Activated T-helper 2 cell treated with anti-CD3 and anti-CD28 coated beads, Interferon-gamma antibody, Interleukin-2, Interleukin-4, amounts not matched to agents 10 μg/mL and 5 μg/mL and 100 μg/mL, durations not matched to agents 14 hours and 24 hours and 36 hours (primary cell): ENCODE measurements at regions not wholly inside any gene's neighbourhood (a gene's known extent, or its start where the extent isn't known, plus 50 kb on each side); places are given as distances from the start of the nearest gene placed in this dataset.

Source experiments
- DNase-seq: peaks from one replicate; pipeline ENCODE4 v3.0.0; 2021; ENCODE audit warnings: low spot score
- H3K27ac Mint-ChIP-seq: one replicate; pipeline ENCODE4 v1.8.0; 2021; ENCODE audit warnings: mixed read lengths
- H3K27me3 Mint-ChIP-seq: one replicate; pipeline ENCODE4 v1.8.0; 2021; ENCODE audit warnings: low read depth, mixed read lengths
- H3K36me3 Mint-ChIP-seq: one replicate; pipeline ENCODE4 v1.8.0; 2021; ENCODE audit warnings: low read depth, mixed read lengths
- H3K4me1 Mint-ChIP-seq: one replicate; pipeline ENCODE4 v1.8.0; 2021; ENCODE audit warnings: low read depth, mixed read lengths
- H3K4me3 Mint-ChIP-seq: one replicate; pipeline ENCODE4 v1.8.0; 2021; ENCODE audit warnings: low read depth, mild to moderate bottlenecking, moderate library complexity, mixed read lengths
- H3K9me3 Mint-ChIP-seq: one replicate; pipeline ENCODE4 v1.8.0; 2021; ENCODE audit warnings: mixed read lengths
- intact Hi-C: fragments of 100-400 bp; cut with micrococcal nuclease; formaldehyde crosslinking; loops from one replicate; pipeline ENCODE4 v1.15.1; 2023

DNA sequence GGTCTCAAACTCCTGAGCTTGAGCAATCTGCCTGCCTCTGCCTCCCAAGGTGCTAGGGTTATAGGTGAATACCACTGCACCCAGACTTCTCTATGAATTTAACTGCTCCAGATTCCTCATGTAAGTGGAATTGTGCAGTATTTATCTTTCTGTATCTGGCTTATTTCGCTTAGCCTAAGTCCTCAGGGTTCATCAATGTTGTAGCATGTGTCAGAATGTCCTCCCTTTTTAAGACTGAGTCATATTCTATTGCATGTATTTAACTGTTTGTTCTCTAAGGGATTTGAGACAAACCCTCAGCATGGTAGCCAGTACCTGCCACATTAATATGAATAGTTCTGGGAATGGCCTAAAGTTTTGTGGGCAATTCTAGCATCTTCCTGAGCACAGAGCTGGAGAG lies 53.9 kb upstream of the TUT7 start:
- no peak for DNase-seq
- H3K4me1 Mint-ChIP-seq: peaks cover 6% of the 10 kb centered on the region
- no peaks in the 10 kb centered on the region for H3K9me3 Mint-ChIP-seq
- no peak overlapping the region for H3K27ac Mint-ChIP-seq
- peaks cover 6% of the 10 kb centered on the region for H3K27me3 Mint-ChIP-seq
- no peaks in the 10 kb centered on the region for H3K36me3 Mint-ChIP-seq
- intact Hi-C loops: no loop called here
- no peak overlapping the region for H3K4me3 Mint-ChIP-seq

DNA sequence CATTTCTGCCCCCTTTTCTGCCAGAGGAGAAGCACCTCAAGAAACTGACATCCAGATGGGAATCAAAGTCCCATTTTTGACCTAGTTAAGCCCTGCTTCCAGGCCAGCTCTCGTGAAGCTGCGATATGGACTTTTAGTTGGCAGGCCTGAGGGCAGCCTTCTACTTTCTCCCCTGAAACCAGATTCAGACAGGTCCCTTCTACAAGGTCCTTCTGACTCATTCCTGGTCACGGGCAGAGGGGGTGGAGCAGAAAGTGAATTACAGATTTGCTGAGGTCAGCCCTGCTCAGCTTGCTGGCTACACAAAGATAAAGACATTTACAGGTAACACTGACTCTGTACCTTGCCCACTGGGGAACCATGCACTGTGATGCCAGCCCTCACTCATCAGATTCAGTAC lies 52.8 kb upstream of the TUT7 start:
- intact Hi-C loops: no loop called here
- Mint-ChIP-seq H3K4me1 (peaks cover 9% of the 10 kb centered on the region), H3K27me3 (peaks cover 8% of the 10 kb centered on the region), H3K4me3 (no peak overlapping the region), H3K27ac (no peak overlapping the region), H3K9me3 (no peaks in the 10 kb centered on the region), H3K36me3 (no peaks in the 10 kb centered on the region)
- no peak for DNase-seq

DNA sequence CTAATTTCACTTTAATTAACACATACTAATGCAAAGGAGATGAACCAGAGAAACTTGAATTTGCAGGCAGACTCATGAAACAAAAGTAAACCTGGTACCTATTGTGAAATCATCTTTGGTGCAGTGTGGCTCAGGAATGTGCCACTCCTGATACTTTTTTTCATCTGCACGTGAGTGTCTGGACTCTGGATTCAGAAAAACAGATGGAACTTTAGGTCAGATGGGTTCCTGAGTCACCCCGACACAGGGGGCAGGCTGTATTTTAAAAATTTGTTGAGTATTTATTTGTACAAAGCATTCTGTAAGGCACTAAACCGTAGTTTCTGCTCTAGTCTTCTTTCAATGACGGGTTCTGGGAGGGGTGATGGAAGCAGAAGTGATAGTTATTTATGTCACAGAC lies 52.2 kb upstream of the TUT7 start:
- H3K4me3 Mint-ChIP-seq: no peak overlapping the region

DNA sequence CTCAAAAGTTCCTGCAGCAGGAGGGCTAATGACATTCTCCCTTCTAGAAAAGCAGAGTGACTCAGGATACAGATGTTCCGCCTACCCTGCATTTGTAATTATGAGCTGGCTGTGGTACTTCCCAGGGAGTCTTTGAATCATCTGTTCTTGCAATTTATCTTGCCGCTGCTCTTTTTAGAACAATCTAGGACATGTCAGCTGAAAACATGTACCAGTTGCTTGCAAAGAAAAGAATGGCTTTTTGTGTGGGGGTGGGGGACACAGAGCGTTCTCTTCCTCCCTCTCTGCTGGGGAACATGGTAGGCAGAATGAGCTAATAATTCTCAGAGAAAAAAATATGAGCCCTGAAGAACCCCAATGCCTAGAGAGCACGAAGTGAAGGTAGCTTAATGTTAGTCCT lies 51.7 kb upstream of the TUT7 start:
- intact Hi-C loops: no loop called here
- peak overlapping the region; percentile 31 for H3K27ac Mint-ChIP-seq

More for the DNA sequence above, 52.2 kb upstream of the TUT7 start:
- no peak for DNase-seq
- intact Hi-C loops: no loop called here
- no peaks in the 10 kb centered on the region for H3K9me3 Mint-ChIP-seq
- peaks cover 8% of the 10 kb centered on the region for H3K27me3 Mint-ChIP-seq
- peaks cover 9% of the 10 kb centered on the region for H3K4me1 Mint-ChIP-seq
- no peaks in the 10 kb centered on the region for H3K36me3 Mint-ChIP-seq
- no peak overlapping the region for H3K27ac Mint-ChIP-seq

DNA sequence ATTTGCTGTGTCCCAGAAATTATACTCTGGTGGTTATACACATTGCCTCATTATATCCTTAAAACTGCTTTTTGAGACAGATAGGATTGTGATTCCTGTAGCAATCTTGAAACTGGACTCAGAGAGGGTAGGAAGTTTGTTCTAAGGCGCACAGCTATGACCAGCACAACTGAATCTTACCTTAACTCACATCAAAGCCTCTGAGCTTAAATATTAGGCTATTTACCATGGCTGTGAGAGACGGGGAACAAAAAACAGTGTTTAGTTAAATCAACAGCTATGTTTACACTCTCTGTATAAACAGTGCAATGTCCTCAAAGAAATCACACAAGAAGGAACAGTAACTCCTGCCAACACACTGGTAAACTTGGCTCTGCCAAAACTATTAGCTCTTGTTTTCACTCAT lies 50.9 kb upstream of the TUT7 start:
- no peak overlapping the region for H3K27ac Mint-ChIP-seq
- H3K4me3 Mint-ChIP-seq: no peak overlapping the region
- intact Hi-C loops: no loop called here

More for the DNA sequence above, 51.7 kb upstream of the TUT7 start:
- peaks cover 7% of the 10 kb centered on the region for H3K27me3 Mint-ChIP-seq
- H3K4me1 Mint-ChIP-seq: peaks cover 9% of the 10 kb centered on the region
- no peak overlapping the region for H3K4me3 Mint-ChIP-seq
- no peaks in the 10 kb centered on the region for H3K36me3 Mint-ChIP-seq
- no peaks in the 10 kb centered on the region for H3K9me3 Mint-ChIP-seq
- DNase-seq: no peak

More for the DNA sequence above, 50.9 kb upstream of the TUT7 start:
- H3K9me3 Mint-ChIP-seq: no peaks in the 10 kb centered on the region
- H3K27me3 Mint-ChIP-seq: peaks cover 5% of the 10 kb centered on the region
- peaks cover 9% of the 10 kb centered on the region for H3K4me1 Mint-ChIP-seq
- H3K36me3 Mint-ChIP-seq: no peaks in the 10 kb centered on the region
- no peak for DNase-seq
